ENCODE measurements at regions not wholly inside any gene's neighbourhood (a gene's known extent, or its start where the extent isn't known, plus 50 kb on each side); places are given as distances from the start of the nearest gene placed in this dataset.

GRCh38 chrX:39853417-39854030 is 244.2 kb downstream of the BCOR start:
- peaks cover 0 to 10% (median 0%) of the 10 kb centered on the region in 4 donors for H3K4me1 ChIP-seq
- no peak for TF ChIP-seq POLR2A (IDR thresholded peaks at IDR 0.05)
- TF ChIP-seq EP300 (IDR thresholded peaks at IDR 0.05), result no peak
- TF ChIP-seq, protein P1, sequence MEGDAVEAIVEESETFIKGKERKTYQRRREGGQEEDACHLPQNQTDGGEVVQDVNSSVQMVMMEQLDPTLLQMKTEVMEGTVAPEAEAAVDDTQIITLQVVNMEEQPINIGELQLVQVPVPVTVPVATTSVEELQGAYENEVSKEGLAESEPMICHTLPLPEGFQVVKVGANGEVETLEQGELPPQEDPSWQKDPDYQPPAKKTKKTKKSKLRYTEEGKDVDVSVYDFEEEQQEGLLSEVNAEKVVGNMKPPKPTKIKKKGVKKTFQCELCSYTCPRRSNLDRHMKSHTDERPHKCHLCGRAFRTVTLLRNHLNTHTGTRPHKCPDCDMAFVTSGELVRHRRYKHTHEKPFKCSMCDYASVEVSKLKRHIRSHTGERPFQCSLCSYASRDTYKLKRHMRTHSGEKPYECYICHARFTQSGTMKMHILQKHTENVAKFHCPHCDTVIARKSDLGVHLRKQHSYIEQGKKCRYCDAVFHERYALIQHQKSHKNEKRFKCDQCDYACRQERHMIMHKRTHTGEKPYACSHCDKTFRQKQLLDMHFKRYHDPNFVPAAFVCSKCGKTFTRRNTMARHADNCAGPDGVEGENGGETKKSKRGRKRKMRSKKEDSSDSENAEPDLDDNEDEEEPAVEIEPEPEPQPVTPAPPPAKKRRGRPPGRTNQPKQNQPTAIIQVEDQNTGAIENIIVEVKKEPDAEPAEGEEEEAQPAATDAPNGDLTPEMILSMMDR (IDR thresholded peaks at IDR 0.05), result no peak
- H3K36me3 ChIP-seq, result no peaks in the 10 kb centered on the region

GRCh38 chrX:39854772-39855747 is 242.7 kb downstream of the BCOR start:
- no peaks in the 10 kb centered on the region for H3K27me3 ChIP-seq
- H3K36me3 ChIP-seq, result no peaks in the 10 kb centered on the region
- 77 to 91% methylated on average over 17 of the region's 17 CpGs for WGBS, 2 donors
- H3K27ac ChIP-seq, result no peak overlapping the region
- H3K9me3 ChIP-seq, result no peaks in the 10 kb centered on the region
- TF ChIP-seq POLR2A (IDR thresholded peaks at IDR 0.05), result no peak
- TF ChIP-seq EP300 (IDR thresholded peaks at IDR 0.05), result no peak
- TF ChIP-seq, protein P1 (IDR thresholded peaks at IDR 0.05), result no peak
- peaks cover 0 to 11% (median 0%) of the 10 kb centered on the region in 4 donors for H3K4me1 ChIP-seq
- no peak for DNase-seq (ENCODE audit: low spot score in 2 of 2)
- no peak overlapping the region for H3K4me3 ChIP-seq

More at GRCh38 chrX:39853417-39854030, 244.2 kb downstream of the BCOR start:
- peak overlapping the region in 1 of 4 donors; percentile 4 for H3K27ac ChIP-seq
- DNase-seq (ENCODE audit: low spot score in 2 of 2), result no peak
- H3K27me3 ChIP-seq, result no peaks in the 10 kb centered on the region
- H3K4me3 ChIP-seq, result no peak overlapping the region
- H3K9me3 ChIP-seq, result no peaks in the 10 kb centered on the region
- 28 to 38% methylated on average over 3 of the region's 3 CpGs for WGBS, 2 donors

- no peak overlapping the region for H3K27ac ChIP-seq
- no peak overlapping the region for H3K4me3 ChIP-seq
- no peaks in the 10 kb centered on the region for H3K9me3 ChIP-seq
- no peaks in the 10 kb centered on the region for H3K27me3 ChIP-seq
- no peak for DNase-seq (ENCODE audit: low spot score in 2 of 2)
- peaks cover 0 to 13% (median 0%) of the 10 kb centered on the region in 4 donors for H3K4me1 ChIP-seq
- H3K36me3 ChIP-seq, result no peaks in the 10 kb centered on the region
- WGBS, 2 donors, result 42 to 66% methylated on average over 2 to 10 of the region's 10 CpGs
- no peak for TF ChIP-seq POLR2A (IDR thresholded peaks at IDR 0.05)
- TF ChIP-seq EP300 (IDR thresholded peaks at IDR 0.05), result no peak
- TF ChIP-seq, protein P1 (IDR thresholded peaks at IDR 0.05), result no peak
These were observed 242.0 kb downstream of the BCOR start for GRCh38 chrX:39855748-39856129.

DNA sequence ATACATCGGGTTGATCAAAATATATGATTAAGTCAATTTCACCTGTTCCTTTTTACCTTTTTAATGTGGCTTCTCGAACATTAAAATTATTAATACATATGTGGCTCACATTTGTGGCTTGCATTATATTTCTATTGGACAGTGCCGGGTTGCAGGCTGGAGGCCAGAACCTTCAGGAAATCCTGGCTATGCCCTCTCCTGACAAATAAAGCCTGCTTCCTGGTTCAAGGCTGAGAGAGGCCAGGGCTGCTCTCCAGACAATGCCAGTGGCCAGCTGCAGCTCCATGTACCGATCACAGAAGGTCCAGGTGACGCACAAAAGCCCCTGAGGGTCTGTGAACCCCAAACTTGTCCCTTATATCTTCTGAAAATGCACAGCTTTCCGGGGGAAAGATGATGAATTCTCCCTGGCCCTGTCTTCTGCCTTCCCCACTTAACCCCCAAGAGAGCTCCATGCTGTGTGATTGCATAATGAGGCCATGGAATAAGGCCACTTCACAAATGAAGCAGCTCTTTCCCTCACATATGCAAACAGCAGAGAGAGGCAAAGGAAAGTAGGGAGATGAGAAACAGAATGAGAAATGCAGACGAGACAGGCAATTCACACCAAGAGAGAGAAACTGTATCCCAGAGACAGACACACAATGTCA is 241.2 kb downstream of the BCOR start:
- H3K36me3 ChIP-seq, result no peaks in the 10 kb centered on the region
- no peaks in the 10 kb centered on the region for H3K27me3 ChIP-seq
- WGBS, 2 donors, result 65 to 74% methylated on average over 7 of the region's 7 CpGs
- no peaks in the 10 kb centered on the region for H3K9me3 ChIP-seq
- H3K4me1 ChIP-seq, result peaks cover 0 to 13% (median 0%) of the 10 kb centered on the region in 4 donors
- TF ChIP-seq EP300 (IDR thresholded peaks at IDR 0.05) (no peak), POLR2A (IDR thresholded peaks at IDR 0.05) (no peak)
- TF ChIP-seq, protein P1 (IDR thresholded peaks at IDR 0.05), result no peak
- H3K27ac ChIP-seq, result no peak overlapping the region
- no peak overlapping the region for H3K4me3 ChIP-seq
- DNase-seq (ENCODE audit: low spot score in 2 of 2), result no peak
